ENCODE measurements at regions not wholly inside any gene's neighbourhood (a gene's known extent, or its start where the extent isn't known, plus 50 kb on each side); places are given as distances from the start of the nearest gene placed in this dataset.
A peak's percentile ranks its signal among the peaks of the same experiment; 100 is the strongest.

DNA sequence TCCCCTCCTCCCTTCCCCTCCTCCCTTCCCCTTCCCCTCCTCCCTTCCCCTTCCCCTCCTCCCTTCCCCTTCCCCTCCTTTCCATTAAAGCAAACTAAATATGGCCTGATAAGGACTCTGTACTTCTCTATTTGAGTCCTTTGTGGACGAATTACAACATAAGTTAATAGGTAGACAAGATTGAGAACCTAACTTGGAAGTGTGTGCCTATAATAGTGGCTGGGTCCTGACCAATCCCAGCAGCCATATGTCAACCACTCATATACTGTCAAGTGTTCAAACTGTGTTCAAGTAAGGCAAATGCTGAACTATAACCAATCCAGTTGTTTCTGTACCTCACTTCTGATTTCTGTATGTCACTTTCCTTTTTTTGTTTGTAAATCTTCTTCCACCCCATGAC, 97.1 kb upstream of the RBMS1 start:
- dilution Hi-C loops (cut with MboI; ENCODE audit: extremely low pct_ligation_motif_present, low sequenced_read_pairs): no loop called here
- H3K9me3 ChIP-seq (ENCODE audit: control insufficient read depth, low read depth, low read length): no peaks in the 10 kb centered on the region
- H3K27me3 ChIP-seq (ENCODE audit: control insufficient read depth, extremely low read depth, insufficient read depth, low read length): no peaks in the 10 kb centered on the region
- H3K9me1 ChIP-seq (ENCODE audit: control insufficient read depth, extremely low read depth, insufficient read depth, low read length): no peaks in the 10 kb centered on the region
- no peaks in the 10 kb centered on the region for H3K36me3 ChIP-seq (ENCODE audit: control insufficient read depth in 2 of 2, extremely low read depth in 1 of 2, insufficient read depth in 2 of 2, low read length in 2 of 2)
- H2AFZ ChIP-seq (ENCODE audit: control insufficient read depth, low read length): no peak overlapping the region
- H3K4me3 ChIP-seq (ENCODE audit: control insufficient read depth in 2 of 3, extremely low read depth in 1 of 3, insufficient read depth in 2 of 3, low read depth in 1 of 3, low read length in 3 of 3): no peak overlapping the region
- no peaks in the 10 kb centered on the region for H3K79me2 ChIP-seq (ENCODE audit: control insufficient read depth, insufficient read depth, low read length)
- peak; percentile 51 for FAIRE-seq
- no peaks in the 10 kb centered on the region for H4K20me1 ChIP-seq (ENCODE audit: control insufficient read depth, extremely low read depth, insufficient read depth, low read length)
- H3K9ac ChIP-seq (ENCODE audit: control insufficient read depth, extremely low read depth, insufficient read depth, low read length): no peak overlapping the region
- no peaks in the 10 kb centered on the region for H3K4me1 ChIP-seq (ENCODE audit: control insufficient read depth, extremely low read depth, insufficient read depth, low read length)
- no peak overlapping the region for H3K27ac ChIP-seq (ENCODE audit: control insufficient read depth, insufficient read depth, low read length)
- no peak for DNase-seq (ENCODE audit: low read depth, low spot score)
- TF ChIP-seq CTCF (optimal IDR thresholded peaks at IDR 0.05 in 1 of 3, IDR thresholded peaks at IDR 0.05 in 1 of 3, conservative IDR thresholded peaks at IDR 0.05 in 1 of 3; ENCODE audit: extremely low read depth in 1 of 3, insufficient read depth in 2 of 3, low read length in 3 of 3) (no peak), EZH2 (IDR thresholded peaks at IDR 0.05; ENCODE audit: low read length) (no peak)
- no peak overlapping the region for H3K4me2 ChIP-seq (ENCODE audit: control insufficient read depth, extremely low read depth, insufficient read depth, low read depth, low read length)

- dilution Hi-C loops (cut with MboI; ENCODE audit: extremely low pct_ligation_motif_present, low sequenced_read_pairs): no loop called here
- TF ChIP-seq EZH2 (IDR thresholded peaks at IDR 0.05; ENCODE audit: low read length) (no peak), CTCF (optimal IDR thresholded peaks at IDR 0.05 in 1 of 3, IDR thresholded peaks at IDR 0.05 in 1 of 3, conservative IDR thresholded peaks at IDR 0.05 in 1 of 3; ENCODE audit: extremely low read depth in 1 of 3, insufficient read depth in 2 of 3, low read length in 3 of 3) (no peak)
- Histone ChIP-seq H3K9me3 (ENCODE audit: control insufficient read depth, low read depth, low read length) (no peaks in the 10 kb centered on the region), H3K79me2 (ENCODE audit: control insufficient read depth, insufficient read depth, low read length) (no peaks in the 10 kb centered on the region), H3K27me3 (ENCODE audit: control insufficient read depth, extremely low read depth, insufficient read depth, low read length) (no peaks in the 10 kb centered on the region), H3K36me3 (ENCODE audit: control insufficient read depth in 2 of 2, extremely low read depth in 1 of 2, insufficient read depth in 2 of 2, low read length in 2 of 2) (no peaks in the 10 kb centered on the region), H4K20me1 (ENCODE audit: control insufficient read depth, extremely low read depth, insufficient read depth, low read length) (no peaks in the 10 kb centered on the region), H3K9ac (ENCODE audit: control insufficient read depth, extremely low read depth, insufficient read depth, low read length) (no peak overlapping the region), H3K27ac (ENCODE audit: control insufficient read depth, insufficient read depth, low read length) (no peak overlapping the region), H2AFZ (ENCODE audit: control insufficient read depth, low read length) (no peak overlapping the region), H3K4me1 (ENCODE audit: control insufficient read depth, extremely low read depth, insufficient read depth, low read length) (no peaks in the 10 kb centered on the region), H3K4me3 (ENCODE audit: control insufficient read depth in 2 of 3, extremely low read depth in 1 of 3, insufficient read depth in 2 of 3, low read depth in 1 of 3, low read length in 3 of 3) (no peak overlapping the region), H3K9me1 (ENCODE audit: control insufficient read depth, extremely low read depth, insufficient read depth, low read length) (no peaks in the 10 kb centered on the region), H3K4me2 (ENCODE audit: control insufficient read depth, extremely low read depth, insufficient read depth, low read depth, low read length) (no peak overlapping the region)
- DNase-seq (ENCODE audit: low read depth, low spot score): no peak
- FAIRE-seq: no peak
Measured at GRCh38 chr2:160592401-160592800, 98.8 kb upstream of the RBMS1 start.

All from keratinocyte (primary cell).